Brain microvascular endothelial cell (primary cell): ENCODE measurements at regions not wholly inside any gene's neighbourhood (a gene's known extent, or its start where the extent isn't known, plus 50 kb on each side); places are given as distances from the start of the nearest gene placed in this dataset.
"Not testable (repeated sequence)": the region's sequence is repeated elsewhere in the genome, so short reads cannot be mapped to it uniquely, and the experiment has no call there.

ENCODE experiments used
- DNase-seq: peaks from one replicate; pipeline ENCODE4 v3.0.0-alpha.2; 2020
- H3K27ac ChIP-seq: fragments of 250-450 bp; sonication (Bioruptor Pico); 2 replicates; pipeline ENCODE4 v1.5.1; 2020; ENCODE audit warnings: mild to moderate bottlenecking, moderate library complexity
- H3K27me3 ChIP-seq: fragments of 250-450 bp; sonication (Bioruptor Pico); replicated peaks from 2 replicates; pipeline ENCODE4 v1.5.1; 2020; ENCODE audit warnings: mild to moderate bottlenecking
- H3K36me3 ChIP-seq: fragments of 250-450 bp; sonication (Bioruptor Pico); replicated peaks from 2 replicates; pipeline ENCODE4 v1.5.1; 2020; ENCODE audit warnings: mild to moderate bottlenecking
- H3K4me3 ChIP-seq: 2 replicates; pipeline ENCODE4 v1.5.1; 2011; ENCODE audit warnings: low read depth, mild to moderate bottlenecking, control low read depth, low read length, moderate library complexity
- CTCF ChIP-seq: IDR thresholded peaks from 2 replicates; pipeline ENCODE4 v1.5.1; 2011; ENCODE audit warnings: low read depth, mild to moderate bottlenecking, moderate library complexity, low read length, control low read depth, inconsistent platforms; ENCODE audit errors: missing control alignments
- in situ Hi-C: cut with HindIII; loops from 2 replicates; pipeline ENCODE4 v1.10.0; 2017; ENCODE audit warnings: low sequenced_read_pairs, low pct_ligation_motif_present

GRCh38 chr2:132033365-132033764 is 128.4 kb downstream of the ANKRD30BL start:
- Histone ChIP-seq H3K27me3 (peaks cover 3% of the 10 kb centered on the region), H3K36me3 (no peaks in the 10 kb centered on the region), H3K4me3 (no peak overlapping the region), H3K27ac (no peak overlapping the region)
- in situ Hi-C loops: no loop called here
- no peak for DNase-seq
- TF ChIP-seq CTCF: no peak

- H3K4me3 ChIP-seq, H3K36me3 ChIP-seq, DNase-seq, H3K27me3 ChIP-seq, H3K27ac ChIP-seq, in situ Hi-C loops: not testable (repeated sequence)
Observed at GRCh38 chr2:132012046-132012445, 149.7 kb downstream of the ANKRD30BL start.

GRCh38 chr2:132009874-132010521 is 151.8 kb downstream of the ANKRD30BL start:
- peaks cover 6% of the 10 kb centered on the region for H3K27me3 ChIP-seq
- H3K4me3 ChIP-seq: peak overlapping the region; percentile 17
- TF ChIP-seq CTCF: no peak
- DNase-seq: peak; percentile 0
- in situ Hi-C loops: no loop called here
- no peaks in the 10 kb centered on the region for H3K36me3 ChIP-seq
- H3K27ac ChIP-seq: no peak overlapping the region

GRCh38 chr2:132009177-132009873 is 152.4 kb downstream of the ANKRD30BL start:
- Histone ChIP-seq H3K4me3 (no peak overlapping the region), H3K27me3 (peaks cover 6% of the 10 kb centered on the region), H3K27ac (no peak overlapping the region), H3K36me3 (no peaks in the 10 kb centered on the region)
- no peak for TF ChIP-seq CTCF
- in situ Hi-C loops: no loop called here
- no peak for DNase-seq

- H3K27ac ChIP-seq, DNase-seq, H3K27me3 ChIP-seq, in situ Hi-C loops, H3K36me3 ChIP-seq, H3K4me3 ChIP-seq: not testable (repeated sequence)
Observed at GRCh38 chr2:131990751-131991150, 171.0 kb downstream of the ANKRD30BL start.

- in situ Hi-C loops, H3K27ac ChIP-seq, DNase-seq: not testable (repeated sequence)
Observed at GRCh38 chr2:131966671-131967070, 195.1 kb downstream of the ANKRD30BL start.

GRCh38 chr2:131966256-131966655 is 195.5 kb downstream of the ANKRD30BL start:
- H3K27me3 ChIP-seq: no peaks in the 10 kb centered on the region
- DNase-seq: no peak
- H3K36me3 ChIP-seq: no peaks in the 10 kb centered on the region
- in situ Hi-C loops: no loop called here
- no peak for TF ChIP-seq CTCF
- no peak overlapping the region for H3K4me3 ChIP-seq
- H3K27ac ChIP-seq: no peak overlapping the region

More at GRCh38 chr2:131966671-131967070, 195.1 kb downstream of the ANKRD30BL start:
- not testable (repeated sequence) for H3K36me3 ChIP-seq, H3K27me3 ChIP-seq, H3K4me3 ChIP-seq

GRCh38 chr2:131958019-131958609 is 203.6 kb downstream of the ANKRD30BL start:
- H3K4me3 ChIP-seq: not testable (repeated sequence)

GRCh38 chr2:131948641-131949040 is 213.1 kb downstream of the ANKRD30BL start:
- H3K27ac ChIP-seq, in situ Hi-C loops, H3K4me3 ChIP-seq, DNase-seq, H3K36me3 ChIP-seq, H3K27me3 ChIP-seq: not testable (repeated sequence)

More at GRCh38 chr2:131958019-131958609, 203.6 kb downstream of the ANKRD30BL start:
- H3K27ac ChIP-seq, H3K36me3 ChIP-seq, DNase-seq, in situ Hi-C loops, H3K27me3 ChIP-seq: not testable (repeated sequence)

- H3K27ac ChIP-seq, H3K4me3 ChIP-seq, in situ Hi-C loops, H3K27me3 ChIP-seq, H3K36me3 ChIP-seq: not testable (repeated sequence)
- peak; percentile 1 for DNase-seq
Observed at GRCh38 chr2:131923287-131923686, 238.5 kb downstream of the ANKRD30BL start.
